Choroid plexus epithelial cell (primary cell): ENCODE measurements at regions not wholly inside any gene's neighbourhood (a gene's known extent, or its start where the extent isn't known, plus 50 kb on each side); places are given as distances from the start of the nearest gene placed in this dataset.

Experiments used
- DNase-seq: peaks from one replicate; pipeline ENCODE4 v3.0.0-alpha.2; 2010; ENCODE audit warnings: low read depth
- H3K4me3 ChIP-seq: 2 replicates; pipeline ENCODE4 v1.5.1; 2011; ENCODE audit warnings: low read depth, mild to moderate bottlenecking, control low read depth, low read length, moderate library complexity
- CTCF ChIP-seq: conservative IDR thresholded peaks from 2 replicates; pipeline ENCODE4 v1.5.1; 2011; ENCODE audit warnings: low read depth, mild to moderate bottlenecking, control low read depth, inconsistent platforms, low read length, moderate library complexity

DNA sequence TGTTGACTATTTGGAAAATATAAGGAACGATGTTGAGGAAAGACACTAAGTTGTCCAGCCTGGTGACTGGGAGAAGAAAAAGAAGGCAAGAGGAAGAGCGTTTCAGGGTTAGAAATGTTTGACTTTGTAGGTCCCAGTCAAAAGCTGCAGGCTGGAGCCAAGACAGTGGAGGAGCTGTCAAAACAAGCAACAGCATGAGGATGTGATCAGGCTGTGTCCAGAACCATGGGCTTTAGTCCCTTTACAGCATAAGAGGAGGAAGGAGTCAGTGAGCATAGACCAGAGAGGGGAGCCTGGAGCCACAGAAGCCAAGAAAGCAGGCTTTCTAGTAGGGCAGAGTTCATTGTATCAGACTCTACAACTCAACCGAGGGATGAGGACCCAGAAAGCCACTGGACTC is 658.5 kb downstream of the BNC2 start:
- no peak for DNase-seq
- H3K4me3 ChIP-seq = no peak overlapping the region
- no peak for TF ChIP-seq CTCF

DNA sequence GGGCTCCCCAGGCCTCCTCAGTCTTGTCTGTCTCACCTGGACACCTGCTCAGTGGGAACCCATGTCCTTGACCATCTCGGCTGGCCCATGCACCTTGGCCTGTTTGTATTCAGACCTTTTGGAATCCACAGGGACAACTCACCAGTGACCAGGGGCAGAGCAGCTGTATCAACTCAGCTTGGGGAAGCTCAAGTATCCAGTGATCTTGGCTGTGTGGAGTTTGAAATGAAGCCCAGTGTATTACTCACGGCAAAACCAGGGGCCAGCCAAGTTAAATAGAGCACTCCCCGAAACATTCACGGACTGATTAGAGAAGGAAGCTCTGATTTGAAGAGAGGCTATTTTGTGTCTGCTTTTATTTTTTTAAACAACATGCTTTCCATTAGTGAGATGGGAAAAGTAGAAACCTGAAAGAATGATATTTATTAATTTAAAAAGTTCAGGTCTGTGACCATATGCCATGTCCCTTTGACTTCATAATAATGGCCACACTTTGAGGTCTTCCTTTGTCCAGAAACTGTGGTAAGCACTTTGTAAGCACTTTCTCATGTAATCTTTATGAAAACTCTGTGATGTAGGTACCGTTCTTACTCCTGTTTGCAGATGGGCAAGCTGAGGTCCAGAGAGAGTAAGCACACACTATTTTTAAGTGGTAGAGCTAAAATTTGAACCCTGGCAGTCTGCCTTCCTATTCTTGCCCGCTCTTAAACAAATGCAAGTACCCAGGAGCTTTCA is 656.5 kb downstream of the BNC2 start:
- TF ChIP-seq CTCF = no peak
- H3K4me3 ChIP-seq = no peak overlapping the region
- peak; percentile 98 for DNase-seq

DNA sequence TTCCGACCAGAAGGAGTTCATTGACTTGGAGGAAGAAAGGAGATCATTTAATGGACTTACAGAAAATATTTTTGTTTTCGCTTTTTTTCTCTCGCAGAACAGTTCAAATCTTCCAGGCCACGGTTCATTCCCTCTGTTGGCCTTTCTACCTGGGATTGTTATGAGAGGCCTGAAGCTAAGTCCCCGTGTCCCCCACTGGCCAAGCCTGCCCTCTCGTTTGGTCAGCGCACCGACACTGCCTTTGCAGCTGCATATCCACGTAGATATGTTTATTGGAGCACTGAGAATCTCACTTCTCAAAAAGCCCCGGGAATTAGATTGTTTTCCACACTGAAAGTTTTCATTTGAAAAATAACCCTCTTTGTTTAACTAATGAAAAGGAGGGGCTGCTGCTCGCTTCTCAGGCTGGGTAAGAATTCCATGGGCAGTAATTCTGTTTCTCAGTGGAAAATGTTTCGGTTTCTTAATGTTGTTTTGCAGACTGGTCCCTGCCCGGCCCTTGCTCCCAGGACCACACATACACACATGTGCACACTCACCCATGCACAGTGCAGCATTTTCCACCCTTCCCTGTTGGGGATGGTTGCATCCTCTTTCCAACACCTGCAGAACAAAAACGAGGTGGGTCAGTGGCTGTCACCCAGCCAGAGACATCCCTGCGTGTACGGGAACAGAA is 655.7 kb downstream of the BNC2 start:
- DNase-seq = no peak
- TF ChIP-seq CTCF = no peak
- H3K4me3 ChIP-seq = no peak overlapping the region

DNA sequence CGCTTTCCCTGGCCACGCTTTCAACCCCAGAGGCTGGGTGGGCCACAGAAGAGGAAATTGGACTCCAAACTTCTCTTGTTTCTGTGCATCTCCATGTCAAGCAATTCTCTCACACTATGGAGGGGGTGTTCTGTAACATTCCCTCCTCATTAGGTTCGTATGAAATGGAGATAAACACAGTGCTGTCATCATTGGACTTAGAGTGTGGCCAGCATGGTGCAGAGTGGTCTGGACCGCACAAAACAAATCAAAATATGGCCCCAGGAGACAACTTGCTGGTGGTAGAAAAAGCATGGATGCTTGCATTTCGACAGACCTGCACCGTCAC is 655.2 kb downstream of the BNC2 start:
- no peak for TF ChIP-seq CTCF
- H3K4me3 ChIP-seq = no peak overlapping the region
- no peak for DNase-seq

DNA sequence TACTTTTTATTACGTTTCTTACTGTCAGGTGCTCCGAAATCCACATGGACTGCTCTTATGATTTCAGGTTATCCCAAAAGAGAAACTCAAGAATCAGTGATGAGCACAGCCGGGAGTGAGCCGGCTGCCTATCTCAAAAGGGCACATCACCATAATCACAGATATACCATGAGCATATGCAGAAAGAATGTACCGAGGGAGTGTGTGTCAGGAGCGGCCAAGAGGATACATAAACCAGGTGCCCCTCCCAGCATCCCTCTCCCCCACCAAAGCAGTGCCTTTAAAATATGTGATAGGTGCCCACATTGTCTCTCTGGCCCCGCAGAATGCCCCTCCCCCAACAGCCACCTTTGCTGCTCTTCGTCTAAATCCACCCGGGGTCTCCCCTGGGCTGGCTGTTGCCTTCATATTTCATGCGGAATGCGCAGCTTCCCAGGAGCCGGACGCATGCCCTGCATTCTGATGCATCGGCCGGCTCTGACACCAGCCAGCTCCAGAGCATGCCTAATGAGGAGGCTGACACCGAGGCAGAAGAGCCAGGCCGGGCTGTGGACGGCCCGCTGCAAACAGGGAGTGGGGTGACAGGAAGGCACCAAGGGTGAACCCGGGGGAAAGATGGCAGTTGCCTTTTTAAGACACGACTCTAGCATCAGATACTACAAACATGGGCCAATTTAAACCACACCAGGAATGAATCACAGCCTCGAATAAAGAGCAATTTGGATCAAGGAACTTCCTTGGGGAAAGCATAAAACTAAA is 652.3 kb downstream of the BNC2 start:
- H3K4me3 ChIP-seq = no peak overlapping the region
- no peak for TF ChIP-seq CTCF
- no peak for DNase-seq

GRCh38 chr9:16221366-16221765 is 649.1 kb downstream of the BNC2 start:
- no peak overlapping the region for H3K4me3 ChIP-seq
- no peak for DNase-seq
- TF ChIP-seq CTCF = no peak
